ENCODE measurements at regions not wholly inside any gene's neighbourhood (a gene's known extent, or its start where the extent isn't known, plus 50 kb on each side); places are given as distances from the start of the nearest gene placed in this dataset.

DNA sequence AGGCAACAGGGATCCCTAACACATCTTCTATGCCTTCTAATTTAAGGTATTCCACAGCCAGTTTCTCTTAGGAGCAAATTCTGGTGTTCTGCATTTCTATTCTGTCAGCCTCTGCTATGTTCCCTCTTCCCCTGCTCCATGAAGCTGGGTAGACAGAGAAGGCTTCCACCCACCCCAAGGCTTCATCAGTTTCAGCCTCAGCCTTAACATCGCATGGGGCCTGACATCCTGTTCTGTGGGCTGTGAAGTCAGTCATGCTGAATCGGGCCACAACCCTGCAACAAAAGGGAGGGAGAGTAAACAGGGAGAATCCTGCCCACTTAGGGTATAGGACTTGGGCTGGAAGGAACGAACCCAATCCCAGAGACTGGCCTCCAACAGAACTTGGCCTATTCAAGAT, 70.6 kb upstream of the PPM1B start:
- TF ChIP-seq, protein P1, sequence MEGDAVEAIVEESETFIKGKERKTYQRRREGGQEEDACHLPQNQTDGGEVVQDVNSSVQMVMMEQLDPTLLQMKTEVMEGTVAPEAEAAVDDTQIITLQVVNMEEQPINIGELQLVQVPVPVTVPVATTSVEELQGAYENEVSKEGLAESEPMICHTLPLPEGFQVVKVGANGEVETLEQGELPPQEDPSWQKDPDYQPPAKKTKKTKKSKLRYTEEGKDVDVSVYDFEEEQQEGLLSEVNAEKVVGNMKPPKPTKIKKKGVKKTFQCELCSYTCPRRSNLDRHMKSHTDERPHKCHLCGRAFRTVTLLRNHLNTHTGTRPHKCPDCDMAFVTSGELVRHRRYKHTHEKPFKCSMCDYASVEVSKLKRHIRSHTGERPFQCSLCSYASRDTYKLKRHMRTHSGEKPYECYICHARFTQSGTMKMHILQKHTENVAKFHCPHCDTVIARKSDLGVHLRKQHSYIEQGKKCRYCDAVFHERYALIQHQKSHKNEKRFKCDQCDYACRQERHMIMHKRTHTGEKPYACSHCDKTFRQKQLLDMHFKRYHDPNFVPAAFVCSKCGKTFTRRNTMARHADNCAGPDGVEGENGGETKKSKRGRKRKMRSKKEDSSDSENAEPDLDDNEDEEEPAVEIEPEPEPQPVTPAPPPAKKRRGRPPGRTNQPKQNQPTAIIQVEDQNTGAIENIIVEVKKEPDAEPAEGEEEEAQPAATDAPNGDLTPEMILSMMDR (IDR thresholded peaks at IDR 0.05; ENCODE audit: insufficient read depth, low read length, poor library complexity, severe bottlenecking): no peak
- no peak for TF ChIP-seq EZH2phosphoT487 (conservative IDR thresholded peaks at IDR 0.05; ENCODE audit: low read length)

Data from SU-DHL-6 (cell line).